Right lobe of liver (tissue), 6 donors: ENCODE measurements at regions not wholly inside any gene's neighbourhood (a gene's known extent, or its start where the extent isn't known, plus 50 kb on each side); places are given as distances from the start of the nearest gene placed in this dataset.

Experiments used
- ATAC-seq, 4 donors: fragments of 200-7000 bp; cut with Tn5 transposase; one replicate each; pipeline ENCODE4 v1.9.1; 2020; ENCODE audit warnings: mild to moderate bottlenecking in 4 of 4, moderate library complexity in 4 of 4
- DNase-seq, 3 donors: peaks; one replicate each; pipeline ENCODE4 v3.0.0-alpha.2; 2020
- H3K27ac ChIP-seq, 3 donors: fragments of 200-600 bp; one replicate each; pipeline ENCODE4 v1.8.0; 2022
- H3K27me3 ChIP-seq, 2 donors: fragments of 200-600 bp; one replicate each; pipeline ENCODE4 v1.8.0; 2022
- H3K36me3 ChIP-seq, 4 donors: fragments of 200-600 bp; sonication (generic) in 1 of 4; one replicate each; pipeline versions ENCODE4 v1.5.1 to v1.8.0; 2017 to 2022; ENCODE audit warnings: control low read depth in 1 of 4
- H3K4me1 ChIP-seq, 4 donors: fragments of 200-600 bp; sonication (generic) in 1 of 4; one replicate each; pipeline versions ENCODE4 v1.5.1 to v1.8.0; 2017 to 2022; ENCODE audit warnings: control low read depth in 1 of 4
- H3K4me3 ChIP-seq, 3 donors: fragments of 200-600 bp; one replicate each; pipeline ENCODE4 v1.8.0; 2022
- H3K9me3 ChIP-seq, 4 donors: fragments of 200-600 bp; sonication (generic) in 1 of 4; one replicate each; pipeline versions ENCODE4 v1.5.1 to v1.8.0; 2017 to 2022; ENCODE audit warnings: control low read depth in 1 of 4
- CTCF ChIP-seq, 4 donors: fragments of 200-600 bp in 3 of 4; fragments of 450-650 bp in 1 of 4; IDR thresholded peaks; one replicate each; pipeline versions ENCODE4 v1.5.1 to v1.8.0; 2016 to 2022; ENCODE audit warnings: antibody characterized with exemption in 4 of 4, mild to moderate bottlenecking in 2 of 4
- POLR2A ChIP-seq: fragments of 450-650 bp; IDR thresholded peaks from one replicate; pipeline ENCODE4 v1.6.1; 2017; ENCODE audit warnings: antibody characterized with exemption, mild to moderate bottlenecking
- WGBS: methylation state at CpG from one replicate; pipeline ENCODE4 v1.1.6; 2018; ENCODE audit warnings: low coverage, low lambda C conversion rate; ENCODE audit not compliant: insufficient coverage; ENCODE audit errors: missing lambda C conversion rate; 5-methylcytosine and 5-hydroxymethylcytosine counted together
- intact Hi-C, 2 donors: fragments of 100-400 bp; cut with DNase I; formaldehyde crosslinking; loops; one replicate each; pipeline versions ENCODE4 v1.11.2 to v1.14.1; 2022
- donor health status: DM: no; HTN: yes; CAD: no.
- donor health status: DM: no; HTN: no; CAD: no.
- donor health status: DM: no; HTN: no; CAD: no.
- donor health status: DM: no; HTN: yes; CAD: no.
- donor health status: DM: no; HTN: yes; CAD: no.

GRCh38 chr4:28402751-28403150 is 1542.1 kb downstream of the STIM2 start:
- no peak for ATAC-seq
- 74% methylated on average over 9 of the region's 13 CpGs for WGBS
- TF ChIP-seq CTCF (IDR thresholded peaks at IDR 0.05) (no peak), POLR2A (no peak)

GRCh38 chr4:28421221-28421620 is 1560.6 kb downstream of the STIM2 start:
- Histone ChIP-seq H3K27me3 (no peaks in the 10 kb centered on the region), H3K4me1 (no peaks in the 10 kb centered on the region), H3K36me3 (no peaks in the 10 kb centered on the region), H3K27ac (no peak overlapping the region), H3K9me3 (no peaks in the 10 kb centered on the region), H3K4me3 (no peak overlapping the region)
- TF ChIP-seq POLR2A (no peak), CTCF (IDR thresholded peaks at IDR 0.05) (no peak)
- intact Hi-C loops: no loop called here
- WGBS: 64% methylated on average over 1 of the region's 1 CpG
- DNase-seq (no peak), ATAC-seq (no peak)

More at GRCh38 chr4:28402751-28403150, 1542.1 kb downstream of the STIM2 start:
- Histone ChIP-seq H3K27me3 (no peaks in the 10 kb centered on the region), H3K27ac (no peak overlapping the region), H3K36me3 (no peaks in the 10 kb centered on the region), H3K9me3 (no peaks in the 10 kb centered on the region), H3K4me3 (no peak overlapping the region), H3K4me1 (no peaks in the 10 kb centered on the region)
- no peak for DNase-seq
- intact Hi-C loops: no loop called here

GRCh38 chr4:28426251-28426650 is 1565.6 kb downstream of the STIM2 start:
- no peak overlapping the region for H3K27ac ChIP-seq
- no peak for ATAC-seq
- 47% methylated on average over 1 of the region's 1 CpG for WGBS
- no peak for TF ChIP-seq CTCF (IDR thresholded peaks at IDR 0.05)
- no peak for TF ChIP-seq POLR2A
- H3K27me3 ChIP-seq: no peaks in the 10 kb centered on the region
- no peak overlapping the region for H3K4me3 ChIP-seq
- no peak for DNase-seq
- no peaks in the 10 kb centered on the region for H3K9me3 ChIP-seq
- no peaks in the 10 kb centered on the region for H3K36me3 ChIP-seq
- intact Hi-C loops: no loop called here
- no peaks in the 10 kb centered on the region for H3K4me1 ChIP-seq

- Histone ChIP-seq H3K4me1 (no peaks in the 10 kb centered on the region), H3K27me3 (no peaks in the 10 kb centered on the region), H3K27ac (no peak overlapping the region), H3K36me3 (no peaks in the 10 kb centered on the region), H3K4me3 (no peak overlapping the region), H3K9me3 (no peaks in the 10 kb centered on the region)
- DNase-seq: no peak
- TF ChIP-seq POLR2A (no peak), CTCF (IDR thresholded peaks at IDR 0.05) (no peak)
- intact Hi-C loops: no loop called here
- 76% methylated on average over 4 of the region's 4 CpGs for WGBS
- ATAC-seq: no peak
Observed at GRCh38 chr4:28427306-28428085, 1566.9 kb downstream of the STIM2 start.
